ENCODE measurements at regions not wholly inside any gene's neighbourhood (a gene's known extent, or its start where the extent isn't known, plus 50 kb on each side); places are given as distances from the start of the nearest gene placed in this dataset.

DNA sequence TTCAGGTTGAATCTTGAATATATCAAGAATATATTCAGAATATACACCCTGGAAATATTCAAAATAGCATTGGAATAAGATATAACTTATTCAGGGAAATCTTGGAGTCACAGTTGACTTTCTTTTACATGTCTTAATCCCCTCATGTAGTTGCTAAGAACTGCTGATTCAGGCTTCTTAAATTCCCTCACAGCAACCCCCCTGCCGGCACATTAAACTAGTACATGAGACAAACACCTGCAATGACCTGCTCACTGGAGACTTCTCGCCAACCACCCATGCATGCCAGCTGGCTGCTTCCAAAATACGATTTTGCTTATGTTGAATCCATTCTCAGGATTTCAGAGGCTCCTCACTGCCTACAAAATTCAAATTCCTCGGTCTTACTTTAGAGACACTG is 997.1 kb downstream of the EFNB2 start:
- intact Hi-C loops (cut with DNase I; ENCODE audit: low total_unique reads), result no loop called here

DNA sequence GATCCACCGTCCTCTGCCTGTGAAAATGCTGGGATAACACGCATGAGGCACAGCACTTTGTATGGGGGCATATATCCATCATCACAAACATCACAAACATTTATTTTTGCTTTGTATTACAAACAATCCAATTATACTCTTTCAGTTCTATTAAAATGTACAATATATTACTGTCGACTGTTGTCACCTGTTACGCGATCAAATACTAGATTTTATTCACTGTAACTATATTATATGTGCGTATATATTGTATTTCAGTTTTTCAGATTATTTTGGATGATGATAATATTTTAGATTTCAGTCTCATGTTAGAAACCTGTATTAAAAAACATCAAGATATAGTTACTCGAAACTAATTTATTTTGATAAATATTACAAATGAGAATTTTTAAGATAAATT is 998.3 kb downstream of the EFNB2 start:
- Histone ChIP-seq H3K36me3 (no peaks in the 10 kb centered on the region), H3K4me1 (no peaks in the 10 kb centered on the region), H3K9me3 (no peaks in the 10 kb centered on the region), H3K27ac (no peak overlapping the region), H3K27me3 (no peaks in the 10 kb centered on the region), H3K4me3 (no peak overlapping the region)
- TF ChIP-seq POLR2A (IDR thresholded peaks at IDR 0.05), result no peak
- TF ChIP-seq, protein P1, sequence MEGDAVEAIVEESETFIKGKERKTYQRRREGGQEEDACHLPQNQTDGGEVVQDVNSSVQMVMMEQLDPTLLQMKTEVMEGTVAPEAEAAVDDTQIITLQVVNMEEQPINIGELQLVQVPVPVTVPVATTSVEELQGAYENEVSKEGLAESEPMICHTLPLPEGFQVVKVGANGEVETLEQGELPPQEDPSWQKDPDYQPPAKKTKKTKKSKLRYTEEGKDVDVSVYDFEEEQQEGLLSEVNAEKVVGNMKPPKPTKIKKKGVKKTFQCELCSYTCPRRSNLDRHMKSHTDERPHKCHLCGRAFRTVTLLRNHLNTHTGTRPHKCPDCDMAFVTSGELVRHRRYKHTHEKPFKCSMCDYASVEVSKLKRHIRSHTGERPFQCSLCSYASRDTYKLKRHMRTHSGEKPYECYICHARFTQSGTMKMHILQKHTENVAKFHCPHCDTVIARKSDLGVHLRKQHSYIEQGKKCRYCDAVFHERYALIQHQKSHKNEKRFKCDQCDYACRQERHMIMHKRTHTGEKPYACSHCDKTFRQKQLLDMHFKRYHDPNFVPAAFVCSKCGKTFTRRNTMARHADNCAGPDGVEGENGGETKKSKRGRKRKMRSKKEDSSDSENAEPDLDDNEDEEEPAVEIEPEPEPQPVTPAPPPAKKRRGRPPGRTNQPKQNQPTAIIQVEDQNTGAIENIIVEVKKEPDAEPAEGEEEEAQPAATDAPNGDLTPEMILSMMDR (IDR thresholded peaks at IDR 0.05), result no peak
- intact Hi-C loops (cut with DNase I; ENCODE audit: low total_unique reads), result no loop called here
- no peak for DNase-seq

More for the DNA sequence above, 997.1 kb downstream of the EFNB2 start:
- Histone ChIP-seq H3K4me1 (no peaks in the 10 kb centered on the region), H3K27me3 (no peaks in the 10 kb centered on the region), H3K9me3 (no peaks in the 10 kb centered on the region), H3K27ac (no peak overlapping the region), H3K4me3 (no peak overlapping the region), H3K36me3 (no peaks in the 10 kb centered on the region)
- DNase-seq, result no peak
- TF ChIP-seq, protein P1 (IDR thresholded peaks at IDR 0.05), result no peak
- no peak for TF ChIP-seq POLR2A (IDR thresholded peaks at IDR 0.05)

DNA sequence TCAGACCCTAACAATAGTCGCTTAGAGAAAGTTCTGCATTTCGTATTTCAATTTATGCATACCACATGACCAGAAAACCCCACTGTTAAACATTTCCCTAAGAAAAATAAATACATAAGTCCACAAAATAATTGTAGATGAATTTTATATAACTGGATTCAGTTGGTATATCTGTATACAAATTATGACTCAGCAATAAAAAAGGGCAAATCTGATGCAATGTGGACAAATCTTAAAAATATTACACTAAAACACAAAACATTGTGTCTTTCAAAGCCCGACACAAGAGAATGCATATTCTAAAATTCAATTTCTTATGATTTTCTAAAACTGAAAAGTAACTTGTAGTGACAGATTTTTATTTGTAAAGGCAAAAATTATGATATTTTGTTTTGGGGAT is 1005.0 kb downstream of the EFNB2 start:
- no peaks in the 10 kb centered on the region for H3K36me3 ChIP-seq
- no peaks in the 10 kb centered on the region for H3K9me3 ChIP-seq
- no peak for TF ChIP-seq POLR2A (IDR thresholded peaks at IDR 0.05)
- TF ChIP-seq, protein P1 (IDR thresholded peaks at IDR 0.05), result no peak
- intact Hi-C loops (cut with DNase I; ENCODE audit: low total_unique reads), result no loop called here
- no peak overlapping the region for H3K27ac ChIP-seq
- no peak for DNase-seq
- H3K4me1 ChIP-seq, result no peaks in the 10 kb centered on the region
- no peaks in the 10 kb centered on the region for H3K27me3 ChIP-seq
- H3K4me3 ChIP-seq, result no peak overlapping the region

DNA sequence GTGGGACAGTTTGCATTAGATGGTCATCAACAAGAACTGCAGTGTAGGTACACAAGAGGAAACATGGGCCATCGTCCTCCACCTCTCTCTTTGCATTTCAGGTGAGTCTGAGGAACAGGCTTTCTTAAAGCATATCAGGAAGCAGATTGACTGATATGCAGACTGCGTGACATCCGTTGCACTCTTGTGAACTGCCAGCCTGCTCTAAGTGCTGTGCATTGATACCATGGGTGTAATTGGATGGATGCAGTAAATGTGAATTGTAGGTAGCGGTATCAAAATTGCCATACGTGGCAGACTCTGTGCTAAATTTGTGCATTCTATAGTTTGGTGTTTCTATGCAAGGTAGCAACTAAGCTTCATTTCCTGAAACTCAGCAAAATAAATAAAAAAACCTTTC is 1008.3 kb downstream of the EFNB2 start:
- DNase-seq, result no peak
- intact Hi-C loops (cut with DNase I; ENCODE audit: low total_unique reads), result no loop called here
- no peaks in the 10 kb centered on the region for H3K36me3 ChIP-seq
- no peaks in the 10 kb centered on the region for H3K27me3 ChIP-seq
- H3K4me3 ChIP-seq, result no peak overlapping the region
- H3K4me1 ChIP-seq, result no peaks in the 10 kb centered on the region
- H3K27ac ChIP-seq, result no peak overlapping the region
- H3K9me3 ChIP-seq, result no peaks in the 10 kb centered on the region
- TF ChIP-seq POLR2A (IDR thresholded peaks at IDR 0.05), result no peak
- TF ChIP-seq, protein P1 (IDR thresholded peaks at IDR 0.05), result no peak

DNA sequence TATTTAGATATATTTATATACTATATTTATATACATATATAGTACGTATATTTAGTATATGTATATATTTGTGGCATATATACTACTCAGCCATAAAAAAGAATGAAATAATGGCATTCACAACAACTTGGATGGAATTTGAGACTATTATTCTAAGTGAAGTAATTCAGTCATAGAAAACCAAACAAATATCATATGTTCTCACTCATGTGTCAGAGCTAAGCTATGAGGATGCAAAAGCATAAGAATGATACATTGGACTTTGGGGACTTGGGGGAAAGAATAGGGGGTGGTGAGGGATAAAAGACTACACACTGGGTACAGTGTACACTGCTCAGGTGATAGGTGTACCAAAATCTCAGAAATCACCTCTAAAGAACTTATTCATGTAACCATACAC is 1015.7 kb downstream of the EFNB2 start:
- Histone ChIP-seq H3K36me3 (no peaks in the 10 kb centered on the region), H3K27me3 (no peaks in the 10 kb centered on the region), H3K4me3 (no peak overlapping the region), H3K4me1 (no peaks in the 10 kb centered on the region), H3K27ac (no peak overlapping the region), H3K9me3 (no peaks in the 10 kb centered on the region)
- intact Hi-C loops (cut with DNase I; ENCODE audit: low total_unique reads), result no loop called here
- no peak for TF ChIP-seq POLR2A (IDR thresholded peaks at IDR 0.05)
- TF ChIP-seq, protein P1 (IDR thresholded peaks at IDR 0.05), result no peak
- DNase-seq, result no peak
